ENCODE measurements at regions not wholly inside any gene's neighbourhood (a gene's known extent, or its start where the extent isn't known, plus 50 kb on each side); places are given as distances from the start of the nearest gene placed in this dataset.

- no peak for DNase-seq (ENCODE audit: low read depth, low spot score)
- CTCF ChIA-PET = no interaction called here
- dilution Hi-C loops (cut with MboI; ENCODE audit: extremely low pct_ligation_motif_present, low sequenced_read_pairs) = no loop called here
- Histone ChIP-seq H3K4me3 (replicated peaks in 1 of 3; ENCODE audit: insufficient read depth in 1 of 3, low read depth in 1 of 3, low read length in 3 of 3) (no peak overlapping the region), H3K4me1 (ENCODE audit: control insufficient read depth, extremely low read depth, insufficient read depth, low read length) (peaks cover 4% of the 10 kb centered on the region), H4K20me1 (replicated peaks; ENCODE audit: control insufficient read depth, extremely low read depth, insufficient read depth, low read length) (no peaks in the 10 kb centered on the region), H2AFZ (ENCODE audit: low read depth, low read length) (no peak overlapping the region), H3K4me2 (ENCODE audit: insufficient read depth, low read length) (no peak overlapping the region), H3K36me3 (ENCODE audit: control insufficient read depth in 2 of 2, extremely low read depth in 1 of 2, insufficient read depth in 2 of 2, low read length in 2 of 2) (no peaks in the 10 kb centered on the region), H3K9me1 (replicated peaks; ENCODE audit: control insufficient read depth, extremely low read depth, insufficient read depth, low read length) (no peaks in the 10 kb centered on the region), H3K27me3 (ENCODE audit: control insufficient read depth in 2 of 2, insufficient read depth in 2 of 2, low read length in 2 of 2) (no peaks in the 10 kb centered on the region), H3K79me2 (ENCODE audit: control insufficient read depth, insufficient read depth, low read length) (no peaks in the 10 kb centered on the region), H3K9ac (replicated peaks; ENCODE audit: extremely low read depth, insufficient read depth, low read length) (no peak overlapping the region), H3K27ac (ENCODE audit: insufficient read depth, low read depth, low read length) (no peak overlapping the region), H3K9me3 (replicated peaks; ENCODE audit: control insufficient read depth, insufficient read depth, low read length) (no peaks in the 10 kb centered on the region)
- TF ChIP-seq POLR2A (IDR thresholded peaks at IDR 0.05; ENCODE audit: low read depth, low read length) (no peak), CTCF (IDR thresholded peaks at IDR 0.05; ENCODE audit: extremely low read depth in 1 of 2, insufficient read depth in 1 of 2, low read depth in 1 of 2, low read length in 2 of 2) (no peak), GATA2 (IDR thresholded peaks at IDR 0.05; ENCODE audit: insufficient read depth, insufficient read length, low read depth, low read length) (no peak), MAX (IDR thresholded peaks at IDR 0.05; ENCODE audit: insufficient read depth, insufficient read length) (no peak), FOS (IDR thresholded peaks at IDR 0.05; ENCODE audit: borderline replicate concordance, insufficient read depth, low read length) (no peak), EZH2 (IDR thresholded peaks at IDR 0.05; ENCODE audit: borderline replicate concordance, low read depth, low read length, severe bottlenecking) (no peak), JUN (IDR thresholded peaks at IDR 0.05; ENCODE audit: borderline replicate concordance, insufficient read depth, insufficient read length, low read depth) (no peak), MYC (IDR thresholded peaks at IDR 0.05; ENCODE audit: low read depth, low read length) (no peak), POLR2AphosphoS5 (IDR thresholded peaks at IDR 0.05; ENCODE audit: insufficient read depth, low read depth, low read length) (no peak)
- intact Hi-C loops (cut with micrococcal nuclease) = no loop called here
- no peak for FAIRE-seq
- POLR2A ChIA-PET = no interaction called here
- no TSS peak for BruUV-seq (replicated peaks)
These were observed 227.8 kb downstream of the CPE start for GRCh38 chr4:165606465-165607205.
